ENCODE measurements at regions not wholly inside any gene's neighbourhood (a gene's known extent, or its start where the extent isn't known, plus 50 kb on each side); places are given as distances from the start of the nearest gene placed in this dataset.

- TF ChIP-seq RARB (CRISPR knock-in tag; IDR thresholded peaks at IDR 0.05): no peak
- no peak for TF ChIP-seq TOX (CRISPR knock-in tag; IDR thresholded peaks at IDR 0.05; ENCODE audit: borderline replicate concordance)
- TF ChIP-seq PATZ1 (CRISPR knock-in tag; IDR thresholded peaks at IDR 0.05; ENCODE audit: borderline replicate concordance): no peak
- no peak for TF ChIP-seq CREB5 (CRISPR knock-in tag; IDR thresholded peaks at IDR 0.05; ENCODE audit: low read depth)
- TF ChIP-seq ZNF70 (CRISPR knock-in tag; IDR thresholded peaks at IDR 0.05): no peak
These were observed 349.2 kb upstream of the MEF2C start for GRCh38 chr5:89232139-89232603.
